ENCODE measurements at regions not wholly inside any gene's neighbourhood (a gene's known extent, or its start where the extent isn't known, plus 50 kb on each side); places are given as distances from the start of the nearest gene placed in this dataset.

- peak; percentile 62 for DNase-seq (ENCODE audit: low read depth)
- no peak overlapping the region for H3K4me3 ChIP-seq (ENCODE audit: low read length)
- TF ChIP-seq, protein P1, sequence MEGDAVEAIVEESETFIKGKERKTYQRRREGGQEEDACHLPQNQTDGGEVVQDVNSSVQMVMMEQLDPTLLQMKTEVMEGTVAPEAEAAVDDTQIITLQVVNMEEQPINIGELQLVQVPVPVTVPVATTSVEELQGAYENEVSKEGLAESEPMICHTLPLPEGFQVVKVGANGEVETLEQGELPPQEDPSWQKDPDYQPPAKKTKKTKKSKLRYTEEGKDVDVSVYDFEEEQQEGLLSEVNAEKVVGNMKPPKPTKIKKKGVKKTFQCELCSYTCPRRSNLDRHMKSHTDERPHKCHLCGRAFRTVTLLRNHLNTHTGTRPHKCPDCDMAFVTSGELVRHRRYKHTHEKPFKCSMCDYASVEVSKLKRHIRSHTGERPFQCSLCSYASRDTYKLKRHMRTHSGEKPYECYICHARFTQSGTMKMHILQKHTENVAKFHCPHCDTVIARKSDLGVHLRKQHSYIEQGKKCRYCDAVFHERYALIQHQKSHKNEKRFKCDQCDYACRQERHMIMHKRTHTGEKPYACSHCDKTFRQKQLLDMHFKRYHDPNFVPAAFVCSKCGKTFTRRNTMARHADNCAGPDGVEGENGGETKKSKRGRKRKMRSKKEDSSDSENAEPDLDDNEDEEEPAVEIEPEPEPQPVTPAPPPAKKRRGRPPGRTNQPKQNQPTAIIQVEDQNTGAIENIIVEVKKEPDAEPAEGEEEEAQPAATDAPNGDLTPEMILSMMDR (conservative IDR thresholded peaks at IDR 0.05; ENCODE audit: low read length): peak; percentile 87
These were observed 110.9 kb upstream of the ANK2 start for GRCh38 chr4:112938461-112939058.

GRCh38 chr4:112939901-112940300, 109.6 kb upstream of the ANK2 start:
- H3K4me3 ChIP-seq (ENCODE audit: low read length): no peak overlapping the region
- TF ChIP-seq, protein P1 (conservative IDR thresholded peaks at IDR 0.05; ENCODE audit: low read length): no peak
- no peak for DNase-seq (ENCODE audit: low read depth)

GRCh38 chr4:112940336-112940735, 109.1 kb upstream of the ANK2 start:
- TF ChIP-seq, protein P1 (conservative IDR thresholded peaks at IDR 0.05; ENCODE audit: low read length): no peak
- no peak for DNase-seq (ENCODE audit: low read depth)
- no peak overlapping the region for H3K4me3 ChIP-seq (ENCODE audit: low read length)

GRCh38 chr4:112942077-112942476, 107.4 kb upstream of the ANK2 start:
- no peak overlapping the region for H3K4me3 ChIP-seq (ENCODE audit: low read length)
- TF ChIP-seq, protein P1 (conservative IDR thresholded peaks at IDR 0.05; ENCODE audit: low read length): no peak
- DNase-seq (ENCODE audit: low read depth): no peak

DNA sequence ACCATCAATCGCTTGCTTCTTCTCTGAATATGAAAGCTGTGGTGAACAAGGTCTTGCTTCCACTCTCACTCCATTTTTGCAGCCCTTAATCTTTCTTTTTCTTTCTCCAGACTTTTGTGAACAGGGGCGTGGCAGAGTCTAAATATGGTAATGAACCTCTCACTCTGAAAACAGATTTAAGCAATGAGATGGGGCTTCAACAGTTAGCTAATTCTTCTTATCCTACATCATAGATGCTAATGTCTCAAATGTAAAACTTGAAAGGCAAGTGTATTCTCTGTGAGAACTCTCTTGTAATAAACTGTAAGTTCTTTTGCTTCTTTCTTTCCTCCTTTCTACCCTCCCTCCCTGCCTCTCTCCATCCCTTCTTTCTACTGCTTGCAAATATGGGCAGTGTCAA, 106.5 kb upstream of the ANK2 start:
- TF ChIP-seq, protein P1 (conservative IDR thresholded peaks at IDR 0.05; ENCODE audit: low read length): no peak
- DNase-seq (ENCODE audit: low read depth): no peak
- no peak overlapping the region for H3K4me3 ChIP-seq (ENCODE audit: low read length)

- TF ChIP-seq, protein P1 (conservative IDR thresholded peaks at IDR 0.05; ENCODE audit: low read length): no peak
- no peak for DNase-seq (ENCODE audit: low read depth)
- H3K4me3 ChIP-seq (ENCODE audit: low read length): no peak overlapping the region
These were observed 105.4 kb upstream of the ANK2 start for GRCh38 chr4:112944006-112944405.

DNA sequence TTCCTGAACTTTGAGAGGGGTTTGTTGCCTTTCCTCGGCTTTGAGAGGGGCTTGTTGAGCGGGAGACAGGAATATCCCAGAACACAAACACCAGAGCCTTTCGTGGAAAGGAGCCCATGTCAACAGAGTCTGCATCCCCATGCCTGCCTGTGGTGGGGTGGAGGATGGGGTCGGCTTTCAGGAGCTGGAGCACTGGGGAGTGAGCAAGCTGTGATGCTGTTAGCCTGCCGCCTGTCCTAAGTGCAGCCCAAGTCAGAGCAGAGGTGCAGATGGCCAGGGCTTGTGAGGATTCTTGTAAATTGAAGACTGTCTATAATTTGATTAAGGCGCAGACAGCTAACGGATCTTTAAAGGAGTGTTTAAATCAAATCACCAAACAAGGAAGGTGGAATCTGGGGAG, 103.3 kb upstream of the ANK2 start:
- TF ChIP-seq, protein P1 (conservative IDR thresholded peaks at IDR 0.05; ENCODE audit: low read length): no peak
- DNase-seq (ENCODE audit: low read depth): no peak
- no peak overlapping the region for H3K4me3 ChIP-seq (ENCODE audit: low read length)

Data from AG10803 (cell line).